MM.1S (cell line): ENCODE measurements at regions not wholly inside any gene's neighbourhood (a gene's known extent, or its start where the extent isn't known, plus 50 kb on each side); places are given as distances from the start of the nearest gene placed in this dataset.

Experiments used
- EZH2 ChIP-seq: fragments of 300-600 bp; sonication (generic); optimal IDR thresholded peaks from 2 replicates; pipeline ENCODE3; 2017; ENCODE audit warnings: low read depth, mild to moderate bottlenecking, antibody characterized with exemption, low read length, mixed read lengths
- EZH2phosphoT487 ChIP-seq: fragments of 300-600 bp; sonication (generic); IDR thresholded peaks from 2 replicates; pipeline ENCODE4 v1.6.1; 2018; ENCODE audit warnings: antibody characterized with exemption, low read length
- TF ChIP-seq, protein P1 (sequence below): fragments of 300-600 bp; sonication (generic); IDR thresholded peaks from 2 replicates; pipeline ENCODE4 v1.5.1; 2016; ENCODE audit warnings: antibody characterized with exemption, low read length, mixed read lengths

DNA sequence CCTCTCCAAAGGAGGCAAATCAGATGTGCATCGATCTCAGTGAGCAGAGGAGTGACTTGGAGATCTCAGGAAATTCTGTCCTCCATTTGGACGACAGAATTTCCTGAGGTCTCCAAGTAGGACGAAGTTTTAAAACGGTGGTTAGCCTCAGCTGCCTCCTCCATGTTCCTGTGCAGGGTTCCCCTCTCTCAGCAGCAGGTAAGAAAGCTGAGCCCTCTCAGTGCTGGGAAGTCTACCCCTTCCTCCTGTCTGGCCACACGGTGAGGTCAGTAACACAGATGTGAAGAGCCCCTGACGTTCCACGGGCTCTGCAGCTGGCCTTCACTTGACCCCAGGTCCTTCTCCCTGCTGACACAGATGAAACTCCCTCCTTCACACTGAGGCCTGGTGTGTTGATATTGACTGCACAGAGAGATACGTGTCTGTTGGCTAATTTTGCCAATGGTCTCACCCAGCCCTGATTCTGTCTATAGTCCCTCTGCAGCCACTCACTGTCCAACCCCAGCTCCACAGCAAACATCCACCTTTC is 607.4 kb upstream of the B3GAT1 start:
- TF ChIP-seq, protein P1, sequence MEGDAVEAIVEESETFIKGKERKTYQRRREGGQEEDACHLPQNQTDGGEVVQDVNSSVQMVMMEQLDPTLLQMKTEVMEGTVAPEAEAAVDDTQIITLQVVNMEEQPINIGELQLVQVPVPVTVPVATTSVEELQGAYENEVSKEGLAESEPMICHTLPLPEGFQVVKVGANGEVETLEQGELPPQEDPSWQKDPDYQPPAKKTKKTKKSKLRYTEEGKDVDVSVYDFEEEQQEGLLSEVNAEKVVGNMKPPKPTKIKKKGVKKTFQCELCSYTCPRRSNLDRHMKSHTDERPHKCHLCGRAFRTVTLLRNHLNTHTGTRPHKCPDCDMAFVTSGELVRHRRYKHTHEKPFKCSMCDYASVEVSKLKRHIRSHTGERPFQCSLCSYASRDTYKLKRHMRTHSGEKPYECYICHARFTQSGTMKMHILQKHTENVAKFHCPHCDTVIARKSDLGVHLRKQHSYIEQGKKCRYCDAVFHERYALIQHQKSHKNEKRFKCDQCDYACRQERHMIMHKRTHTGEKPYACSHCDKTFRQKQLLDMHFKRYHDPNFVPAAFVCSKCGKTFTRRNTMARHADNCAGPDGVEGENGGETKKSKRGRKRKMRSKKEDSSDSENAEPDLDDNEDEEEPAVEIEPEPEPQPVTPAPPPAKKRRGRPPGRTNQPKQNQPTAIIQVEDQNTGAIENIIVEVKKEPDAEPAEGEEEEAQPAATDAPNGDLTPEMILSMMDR, result no peak
- TF ChIP-seq EZH2 (no peak), EZH2phosphoT487 (no peak)
